ENCODE measurements at regions not wholly inside any gene's neighbourhood (a gene's known extent, or its start where the extent isn't known, plus 50 kb on each side); places are given as distances from the start of the nearest gene placed in this dataset.

GRCh38 chr11:103850419-103851165 is 185.8 kb upstream of the DDI1 start:
- Histone ChIP-seq H3K27ac (ENCODE audit: low read depth, low read length) (no peak overlapping the region), H3K4me3 (ENCODE audit: low read depth, low read length) (no peak overlapping the region), H3K36me3 (ENCODE audit: insufficient read depth, low read length) (no peaks in the 10 kb centered on the region), H2AFZ (ENCODE audit: low read length, unreplicated experiment) (no peak overlapping the region), H3K27me3 (ENCODE audit: insufficient read depth, low read length) (peaks cover 39% of the 10 kb centered on the region), H3K4me1 (ENCODE audit: control insufficient read depth, insufficient read depth, low read length, unreplicated experiment) (no peaks in the 10 kb centered on the region), H3K79me2 (ENCODE audit: control insufficient read depth, insufficient read depth, low read length, unreplicated experiment) (no peaks in the 10 kb centered on the region)

- no peak overlapping the region for H2AFZ ChIP-seq (ENCODE audit: low read length, unreplicated experiment)
- no peak overlapping the region for H3K27ac ChIP-seq (ENCODE audit: low read depth, low read length)
These were observed 185.2 kb upstream of the DDI1 start for GRCh38 chr11:103851166-103851651.

More at GRCh38 chr11:103851166-103851651, 185.2 kb upstream of the DDI1 start:
- Histone ChIP-seq H3K36me3 (ENCODE audit: insufficient read depth, low read length) (no peaks in the 10 kb centered on the region), H3K4me1 (ENCODE audit: control insufficient read depth, insufficient read depth, low read length, unreplicated experiment) (no peaks in the 10 kb centered on the region), H3K4me3 (ENCODE audit: low read depth, low read length) (no peak overlapping the region), H3K79me2 (ENCODE audit: control insufficient read depth, insufficient read depth, low read length, unreplicated experiment) (no peaks in the 10 kb centered on the region), H3K27me3 (ENCODE audit: insufficient read depth, low read length) (peaks cover 39% of the 10 kb centered on the region)

Measured in ACC112 (cell line).